RWPE1 (cell line): ENCODE measurements at regions not wholly inside any gene's neighbourhood (a gene's known extent, or its start where the extent isn't known, plus 50 kb on each side); places are given as distances from the start of the nearest gene placed in this dataset.
"Not testable (repeated sequence)": the region's sequence is repeated elsewhere in the genome, so short reads cannot be mapped to it uniquely, and the experiment has no call there.

Source experiments
- CTCF ChIA-PET: fragments of 350-600 bp; sonication (Branson Sonifier 250); formaldehyde crosslinking; extraction: SDS; loops from one replicate; lab custom pipeline; 2021; lab: Yijun Ruan, JAX
- POLR2A ChIA-PET: fragments of 400-600 bp; formaldehyde crosslinking; extraction: SDS; loops from one replicate; lab custom pipeline; 2020; ENCODE audit warnings: antibody characterized with exemption; ENCODE audit not compliant: low non-redundant PET; lab: Yijun Ruan, JAX
- DNase-seq: peaks from one replicate; pipeline ENCODE4 v3.0.0; 2012; ENCODE audit warnings: low spot score
- H3K27ac ChIP-seq: fragments of 450-650 bp; 2 replicates; pipeline ENCODE4 v1.5.1; 2017
- CTCF ChIP-seq: fragments of 450-650 bp; conservative IDR thresholded peaks from 2 replicates; pipeline ENCODE4 v1.5.1; 2017; ENCODE audit warnings: low read depth, mild to moderate bottlenecking

GRCh38 chr6:11853678-11854407, 75.2 kb upstream of the ADTRP start:
- H3K27ac ChIP-seq = no peak overlapping the region
- ChIA-PET POLR2A (no interaction called here), CTCF (no interaction called here)
- no peak for DNase-seq
- no peak for TF ChIP-seq CTCF

- TF ChIP-seq CTCF = no peak
- ChIA-PET POLR2A (no interaction called here), CTCF (interaction anchor here (0.7 kb wide), 1 partner anchor 675 kb away, joined by 3 read pairs; no protein-coding TSS in a partner anchor)
- no peak overlapping the region for H3K27ac ChIP-seq
- DNase-seq = no peak
These were observed 73.6 kb upstream of the ADTRP start for GRCh38 chr6:11852061-11852651.

- peak; percentile 44 for DNase-seq
- H3K27ac ChIP-seq = peak overlapping the region; percentile 53; the same call in 1 of the 2 replicates
- ChIA-PET CTCF (no interaction called here), POLR2A (no interaction called here)
- TF ChIP-seq CTCF = no peak
These were observed 72.8 kb upstream of the ADTRP start for GRCh38 chr6:11851387-11851786.

- POLR2A ChIA-PET = no interaction called here
- no peak for TF ChIP-seq CTCF
- DNase-seq = no peak
- H3K27ac ChIP-seq = no peak overlapping the region
- CTCF ChIA-PET = interaction anchor here (0.5 kb wide), 1 partner anchor 133 kb away, joined by 3 read pairs; no protein-coding TSS in a partner anchor
These were observed 70.5 kb upstream of the ADTRP start for GRCh38 chr6:11848852-11849731.

GRCh38 chr6:11848346-11848651, 69.7 kb upstream of the ADTRP start:
- no peak overlapping the region for H3K27ac ChIP-seq
- ChIA-PET POLR2A (no interaction called here), CTCF (no interaction called here)
- DNase-seq = no peak
- TF ChIP-seq CTCF = no peak

- no peak for DNase-seq
- no peak for TF ChIP-seq CTCF
- H3K27ac ChIP-seq = no peak overlapping the region
- ChIA-PET POLR2A (no interaction called here), CTCF (no interaction called here)
These were observed 69.1 kb upstream of the ADTRP start for GRCh38 chr6:11847515-11848345.

GRCh38 chr6:11847068-11847467, 68.5 kb upstream of the ADTRP start:
- CTCF ChIA-PET, H3K27ac ChIP-seq, DNase-seq, POLR2A ChIA-PET: not testable (repeated sequence)
